Myocyte (in vitro differentiated cells): ENCODE measurements at regions not wholly inside any gene's neighbourhood (a gene's known extent, or its start where the extent isn't known, plus 50 kb on each side); places are given as distances from the start of the nearest gene placed in this dataset.
"Not testable (repeated sequence)": the region's sequence is repeated elsewhere in the genome, so short reads cannot be mapped to it uniquely, and the experiment has no call there.

ENCODE experiments used
- DNase-seq: peaks from one replicate; pipeline ENCODE4 v3.0.0-alpha.2; 2012; ENCODE audit warnings: low read depth

- DNase-seq = not testable (repeated sequence)
These were observed 5507.7 kb upstream of the TPTE start for GRCh38 chr21:5013455-5014304.

GRCh38 chr21:5015187-5015586 is 5506.2 kb upstream of the TPTE start:
- DNase-seq = not testable (repeated sequence)

- DNase-seq = not testable (repeated sequence)
These were observed 5502.3 kb upstream of the TPTE start for GRCh38 chr21:5019120-5019519.

GRCh38 chr21:5021815-5022214 is 5499.6 kb upstream of the TPTE start:
- DNase-seq = not testable (repeated sequence)

- DNase-seq = not testable (repeated sequence)
These were observed 5499.1 kb upstream of the TPTE start for GRCh38 chr21:5022254-5022653.

- not testable (repeated sequence) for DNase-seq
These were observed 5498.6 kb upstream of the TPTE start for GRCh38 chr21:5022748-5023147.

GRCh38 chr21:5035147-5035546 is 5486.2 kb upstream of the TPTE start:
- not testable (repeated sequence) for DNase-seq

GRCh38 chr21:5035587-5035986 is 5485.8 kb upstream of the TPTE start:
- not testable (repeated sequence) for DNase-seq

GRCh38 chr21:5037606-5038331 is 5483.6 kb upstream of the TPTE start:
- not testable (repeated sequence) for DNase-seq

- DNase-seq = not testable (repeated sequence)
These were observed 5481.5 kb upstream of the TPTE start for GRCh38 chr21:5039926-5040325.

GRCh38 chr21:5042583-5042982 is 5478.8 kb upstream of the TPTE start:
- DNase-seq = not testable (repeated sequence)

- not testable (repeated sequence) for DNase-seq
These were observed 5476.6 kb upstream of the TPTE start for GRCh38 chr21:5044812-5045211.

GRCh38 chr21:5051303-5052018 is 5469.9 kb upstream of the TPTE start:
- DNase-seq = not testable (repeated sequence)

- DNase-seq = not testable (repeated sequence)
These were observed 5466.2 kb upstream of the TPTE start for GRCh38 chr21:5055027-5055754.

GRCh38 chr21:5055996-5056962 is 5465.1 kb upstream of the TPTE start:
- DNase-seq = not testable (repeated sequence)

GRCh38 chr21:5057077-5057476 is 5464.3 kb upstream of the TPTE start:
- not testable (repeated sequence) for DNase-seq

GRCh38 chr21:5060364-5061083 is 5460.9 kb upstream of the TPTE start:
- not testable (repeated sequence) for DNase-seq

GRCh38 chr21:5064581-5065142 is 5456.7 kb upstream of the TPTE start:
- DNase-seq = not testable (repeated sequence)
